Hematopoietic multipotent progenitor cell treated with erythropoietin and hydrocortisone succinate and interleukin-3 and kit ligand, for 17 days (in vitro differentiated cells): ENCODE measurements at regions not wholly inside any gene's neighbourhood (a gene's known extent, or its start where the extent isn't known, plus 50 kb on each side); places are given as distances from the start of the nearest gene placed in this dataset.

Experiments
- DNase-seq: peaks from one replicate; pipeline ENCODE4 v3.0.0-alpha.2; 2015; ENCODE audit warnings: low spot score

- no peak for DNase-seq
Measured at GRCh38 chr12:130074661-130075406, 87.4 kb upstream of the FZD10 start.

DNA sequence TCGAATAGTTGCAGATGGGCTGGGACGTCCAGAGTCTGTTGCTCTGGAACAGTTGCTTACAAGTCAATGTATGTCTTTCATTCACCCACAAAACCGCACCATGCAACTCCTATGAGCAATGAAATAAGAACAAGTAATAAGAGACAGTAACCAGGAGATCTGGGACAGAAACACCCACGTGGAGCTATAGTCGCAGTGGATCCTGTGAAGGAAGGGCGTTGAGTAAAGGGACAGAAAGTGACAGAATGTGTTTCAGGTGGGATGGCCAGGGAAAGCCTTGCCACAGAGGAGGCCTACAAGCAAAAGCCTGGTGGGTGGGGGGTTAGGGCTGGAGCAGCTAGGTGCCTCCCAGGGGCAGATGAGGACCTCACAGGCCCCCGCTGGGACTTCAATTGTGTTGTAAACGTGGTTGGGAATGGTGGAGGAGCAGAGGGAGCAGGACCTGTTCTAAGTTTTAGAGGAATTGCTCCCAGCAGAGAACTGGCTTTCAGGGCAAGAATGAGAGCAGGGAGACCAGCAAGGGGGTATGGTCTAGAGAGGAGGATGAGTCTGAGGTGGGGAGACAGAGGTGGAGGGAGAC lies 86.7 kb upstream of the FZD10 start:
- no peak for DNase-seq

DNA sequence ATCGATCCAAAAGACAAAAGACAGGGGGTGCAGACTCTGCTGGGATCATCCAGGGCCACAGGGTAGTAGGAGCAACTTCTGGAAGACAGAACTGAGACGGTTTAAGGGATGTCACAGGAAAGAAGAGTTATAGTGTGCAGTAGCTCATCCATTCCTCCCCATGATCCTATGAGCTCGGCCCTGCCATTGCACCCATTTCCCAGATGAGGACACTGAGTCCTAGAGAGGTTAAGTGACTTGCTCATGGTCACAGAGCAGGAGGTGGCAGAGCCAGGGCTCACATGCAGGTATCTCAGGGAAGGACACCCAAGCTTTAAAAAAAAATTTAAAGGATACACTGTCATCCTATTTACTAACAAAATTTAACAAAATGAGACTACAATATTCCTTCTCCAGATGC lies 86.1 kb upstream of the FZD10 start:
- no peak for DNase-seq

DNA sequence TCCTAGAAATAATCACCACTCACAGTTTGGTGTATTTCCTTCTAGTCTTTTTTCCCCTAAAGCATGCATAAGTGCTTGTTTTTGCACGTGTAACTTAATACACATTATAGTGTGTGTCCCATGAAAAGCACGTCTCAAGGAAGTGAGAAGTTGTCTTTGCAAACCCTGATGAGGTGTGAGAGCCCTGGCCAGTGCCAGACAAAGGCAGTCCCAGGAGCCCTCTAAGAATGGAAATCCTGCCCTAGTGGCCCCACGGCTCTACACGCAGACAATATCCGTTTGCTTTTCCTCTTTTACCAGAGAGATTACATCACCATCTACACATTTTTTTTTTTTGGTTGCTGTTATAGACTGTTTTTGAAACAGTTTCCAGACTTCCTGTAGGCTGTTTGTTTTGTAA lies 85.5 kb upstream of the FZD10 start:
- DNase-seq = no peak

GRCh38 chr12:130078852-130079251 lies 83.4 kb upstream of the FZD10 start:
- DNase-seq = no peak

DNA sequence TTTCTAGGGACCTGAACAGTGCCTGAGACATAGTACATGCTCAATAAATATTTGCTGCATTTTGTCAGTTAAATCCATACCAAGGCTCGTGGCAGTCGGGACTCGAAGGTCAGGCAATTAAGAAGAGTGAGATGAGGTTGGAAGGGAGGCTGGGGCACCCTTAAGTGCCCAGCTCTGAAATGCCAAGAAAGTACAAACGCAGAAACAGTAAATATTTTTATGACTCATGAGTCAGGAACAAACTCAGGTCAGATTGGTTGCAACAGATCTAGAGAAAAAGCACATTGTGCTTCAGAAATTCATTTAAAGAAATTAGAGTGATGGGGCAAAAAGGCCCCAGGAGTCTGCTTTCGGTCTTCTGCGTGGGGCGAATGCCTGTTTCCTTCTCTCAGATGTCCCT lies 83.0 kb upstream of the FZD10 start:
- DNase-seq = no peak

GRCh38 chr12:130080205-130080604 lies 82.1 kb upstream of the FZD10 start:
- DNase-seq = no peak

- no peak for DNase-seq
Measured at GRCh38 chr12:130081117-130081805, 81.0 kb upstream of the FZD10 start.

DNA sequence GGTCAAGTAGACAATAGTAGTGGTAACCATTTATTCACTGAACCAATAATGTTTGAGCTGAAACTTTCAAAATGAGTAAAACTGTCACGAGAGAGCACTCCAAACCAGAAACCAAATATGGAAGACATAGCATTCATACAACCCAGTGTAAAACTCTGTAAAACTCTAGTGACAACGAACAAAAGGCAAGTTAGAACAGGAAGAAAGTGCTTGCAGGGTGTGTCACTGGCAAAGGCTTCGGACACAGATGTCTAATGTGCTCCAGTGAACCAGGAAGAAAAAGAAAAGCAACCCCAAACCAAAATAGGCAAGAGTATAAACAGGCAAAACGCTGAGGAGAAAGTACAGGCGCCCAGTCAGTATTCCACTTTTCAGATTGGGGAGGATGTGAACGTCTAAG lies 79.3 kb upstream of the FZD10 start:
- no peak for DNase-seq

DNA sequence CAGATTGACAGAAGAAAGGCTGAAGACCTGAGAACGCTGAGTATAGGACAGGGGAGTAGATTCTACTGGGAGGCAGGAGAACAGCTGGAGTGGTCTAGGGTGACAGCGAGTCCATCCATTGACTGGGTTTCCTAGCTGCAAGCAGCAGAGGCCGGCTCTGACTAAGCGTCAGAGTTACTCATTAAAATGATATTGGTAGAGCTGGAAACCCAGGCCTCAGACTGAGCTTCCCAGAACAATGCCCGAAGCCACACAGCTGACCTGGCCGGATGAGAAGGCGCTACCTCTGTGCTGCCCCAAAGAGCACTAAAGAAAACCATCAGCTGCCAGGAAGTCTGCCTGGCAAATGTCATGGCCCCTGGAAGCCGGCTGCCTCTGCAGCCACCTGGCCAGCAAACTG lies 78.5 kb upstream of the FZD10 start:
- no peak for DNase-seq

DNA sequence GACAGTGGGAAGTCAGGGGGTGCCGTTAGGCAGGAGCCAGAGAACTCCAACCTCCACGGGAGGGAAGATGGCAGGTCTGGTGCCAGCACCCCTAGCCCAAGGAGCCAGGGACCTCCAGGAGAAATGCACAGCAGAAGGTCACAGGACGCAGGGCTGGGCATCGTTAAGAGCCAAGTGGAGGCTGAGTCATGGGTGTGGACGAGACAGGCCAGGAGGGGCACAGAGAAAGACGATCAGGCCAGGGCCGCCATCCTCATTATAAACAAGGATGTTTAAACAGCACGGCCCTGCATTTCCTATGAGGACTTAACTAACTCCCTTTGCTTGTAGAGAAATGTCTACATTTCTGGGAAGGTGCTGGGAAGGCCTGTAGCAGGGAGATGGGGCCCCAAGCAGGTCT lies 77.9 kb upstream of the FZD10 start:
- no peak for DNase-seq

DNA sequence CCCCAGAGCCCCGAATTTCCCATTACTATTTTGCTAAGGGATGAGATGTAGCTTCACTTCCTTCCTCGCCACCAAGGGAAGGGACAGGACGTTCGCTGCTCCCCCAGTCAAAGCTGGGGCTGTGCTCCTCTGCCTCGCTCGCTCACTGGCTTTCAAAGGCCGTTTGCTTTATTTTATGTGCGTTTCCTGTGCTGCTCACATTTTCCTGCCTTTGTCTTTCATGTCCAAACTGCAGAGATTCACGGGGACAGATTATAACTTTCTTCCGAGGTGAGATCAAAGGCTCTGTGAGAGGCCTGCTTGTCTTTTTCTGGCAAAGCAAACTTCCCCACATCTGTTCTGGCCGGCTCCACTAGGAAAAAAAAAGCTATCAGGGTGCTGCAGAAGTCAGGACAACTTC lies 76.0 kb upstream of the FZD10 start:
- no peak for DNase-seq

GRCh38 chr12:130086797-130087196 lies 75.5 kb upstream of the FZD10 start:
- no peak for DNase-seq

- no peak for DNase-seq
Measured at GRCh38 chr12:130087222-130087621, 75.0 kb upstream of the FZD10 start.

- no peak for DNase-seq
Measured at GRCh38 chr12:130088504-130088903, 73.8 kb upstream of the FZD10 start.

GRCh38 chr12:130090542-130090941 lies 71.7 kb upstream of the FZD10 start:
- no peak for DNase-seq

DNA sequence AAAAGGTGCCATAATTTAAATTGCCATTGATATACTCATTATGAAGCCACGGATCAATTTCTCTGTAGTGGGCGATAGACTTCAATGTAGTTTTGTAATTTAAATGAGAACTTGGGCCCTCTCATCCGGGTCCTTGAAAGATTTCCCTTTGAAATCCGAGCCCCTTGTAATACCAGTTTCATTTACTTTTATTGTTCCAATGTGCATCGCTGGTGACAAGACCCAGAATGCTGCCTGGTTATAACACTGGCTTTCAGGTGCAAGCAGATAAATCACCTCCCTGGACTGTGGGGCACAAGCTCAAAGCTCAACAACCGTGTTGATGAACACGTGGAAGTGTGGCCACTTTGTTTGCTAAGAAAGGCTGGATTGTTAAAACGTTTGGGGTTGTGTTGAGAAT lies 68.9 kb upstream of the FZD10 start:
- DNase-seq = no peak

- no peak for DNase-seq
Measured at GRCh38 chr12:130097342-130097741, 64.9 kb upstream of the FZD10 start.

DNA sequence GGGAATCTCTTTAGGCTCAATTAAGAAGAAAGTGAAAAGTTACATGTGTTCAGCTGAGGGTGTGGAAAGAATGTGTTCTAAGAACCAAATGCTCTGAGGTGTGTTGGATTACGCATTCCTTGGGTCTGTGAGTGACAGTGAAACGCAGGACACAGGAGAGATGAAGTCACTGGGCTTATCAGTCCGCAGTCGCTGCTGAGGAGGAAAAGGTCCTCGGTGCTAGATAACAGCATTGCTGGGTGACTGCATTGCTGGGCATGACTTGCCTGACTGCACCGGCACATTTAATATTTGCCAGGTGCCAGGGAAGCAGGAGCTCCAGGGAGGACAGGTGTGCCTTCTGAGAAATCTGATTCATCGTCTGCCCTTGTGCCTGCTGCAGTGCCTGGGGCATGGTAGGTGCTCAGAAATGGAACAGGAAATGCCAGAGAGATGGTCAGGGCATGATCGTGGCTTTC lies 64.4 kb upstream of the FZD10 start:
- no peak for DNase-seq

GRCh38 chr12:130098301-130099005 lies 63.8 kb upstream of the FZD10 start:
- no peak for DNase-seq

- DNase-seq = no peak
Measured at GRCh38 chr12:130100634-130101362, 61.5 kb upstream of the FZD10 start.

- DNase-seq = no peak
Measured at GRCh38 chr12:130101370-130101769, 60.9 kb upstream of the FZD10 start.
